ENCODE measurements at regions not wholly inside any gene's neighbourhood (a gene's known extent, or its start where the extent isn't known, plus 50 kb on each side); places are given as distances from the start of the nearest gene placed in this dataset.
"Not testable (repeated sequence)": the region's sequence is repeated elsewhere in the genome, so short reads cannot be mapped to it uniquely, and the experiment has no call there.

DNA sequence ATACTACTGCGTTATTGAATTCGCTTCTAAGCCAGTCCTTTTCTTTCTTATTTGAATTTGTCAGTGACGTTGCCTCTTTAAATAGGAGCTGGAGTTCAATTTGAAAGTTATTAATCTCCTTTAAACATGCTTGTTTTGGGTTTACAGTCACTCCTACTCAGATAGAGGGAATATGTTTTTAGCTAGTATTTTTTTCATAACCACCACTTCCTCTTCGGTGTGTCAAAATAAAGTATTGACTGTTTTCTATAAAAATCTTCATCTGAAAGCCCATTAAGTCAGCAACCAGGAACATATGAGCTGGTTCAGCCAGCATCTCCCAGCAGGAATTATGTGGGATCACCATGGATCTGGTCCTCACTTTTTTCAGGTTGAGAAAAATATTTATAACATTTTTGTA, 772.9 kb downstream of the DIPK2A start:
- Mint-ChIP-seq H3K27ac (no peak overlapping the region), H3K4me1 (no peaks in the 10 kb centered on the region), H3K27me3 (no peaks in the 10 kb centered on the region), H3K36me3 (ENCODE audit: low read depth) (no peaks in the 10 kb centered on the region), H3K4me3 (no peak overlapping the region)
- ATAC-seq = no peak
- no peak for DNase-seq
- H3K9me3 ChIP-seq (ENCODE audit: control insufficient read depth, low read length, poor library complexity, severe bottlenecking) = no peaks in the 10 kb centered on the region

GRCh38 chr3:144746631-144747030, 775.0 kb downstream of the DIPK2A start:
- Mint-ChIP-seq H3K4me3 (no peak overlapping the region), H3K27me3 (no peaks in the 10 kb centered on the region), H3K4me1 (no peaks in the 10 kb centered on the region), H3K27ac (no peak overlapping the region), H3K36me3 (ENCODE audit: low read depth) (no peaks in the 10 kb centered on the region)
- H3K9me3 ChIP-seq (ENCODE audit: control insufficient read depth, low read length, poor library complexity, severe bottlenecking) = no peaks in the 10 kb centered on the region
- ATAC-seq (no peak), DNase-seq (no peak)

DNA sequence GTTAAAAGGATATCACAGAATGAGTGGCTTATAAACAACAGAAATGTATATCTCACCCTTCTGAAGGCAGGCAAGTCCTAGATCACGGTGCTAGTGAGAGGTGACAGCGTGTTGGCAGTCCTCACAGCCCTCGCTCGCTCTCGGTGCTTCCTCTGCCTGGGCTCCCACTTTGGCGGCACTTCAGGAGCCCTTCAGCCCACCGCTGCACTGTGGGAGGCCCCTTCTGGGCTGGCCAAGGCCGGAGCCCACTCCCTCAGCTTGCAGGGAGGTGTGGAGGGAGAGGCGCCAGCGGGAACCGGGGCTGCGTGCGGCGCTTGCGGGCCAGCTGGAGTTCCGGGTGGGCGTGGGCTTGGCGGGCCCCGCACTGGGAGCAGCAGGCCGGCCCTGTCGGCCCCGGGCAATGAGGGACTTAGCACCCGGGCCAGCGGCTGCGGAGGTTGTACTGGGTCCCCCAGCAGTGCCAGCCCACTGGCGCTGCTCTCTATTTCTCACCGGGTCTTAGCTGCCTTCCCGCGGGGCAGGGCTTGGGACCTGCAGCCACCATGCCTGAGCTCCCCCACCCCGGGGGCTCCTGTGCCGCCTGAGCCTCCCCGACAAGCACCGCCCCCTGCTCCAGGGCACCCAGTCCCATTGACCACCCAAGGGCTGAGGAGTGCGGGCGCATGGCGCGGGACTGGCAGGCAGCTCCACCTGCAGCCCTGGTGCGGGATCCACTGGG, 778.1 kb downstream of the DIPK2A start:
- ATAC-seq; DNase-seq; H3K4me1 Mint-ChIP-seq; H3K27ac Mint-ChIP-seq; H3K27me3 Mint-ChIP-seq; H3K9me3 ChIP-seq (ENCODE audit: control insufficient read depth, low read length, poor library complexity, severe bottlenecking); H3K4me3 Mint-ChIP-seq; H3K36me3 Mint-ChIP-seq (ENCODE audit: low read depth): not testable (repeated sequence)

DNA sequence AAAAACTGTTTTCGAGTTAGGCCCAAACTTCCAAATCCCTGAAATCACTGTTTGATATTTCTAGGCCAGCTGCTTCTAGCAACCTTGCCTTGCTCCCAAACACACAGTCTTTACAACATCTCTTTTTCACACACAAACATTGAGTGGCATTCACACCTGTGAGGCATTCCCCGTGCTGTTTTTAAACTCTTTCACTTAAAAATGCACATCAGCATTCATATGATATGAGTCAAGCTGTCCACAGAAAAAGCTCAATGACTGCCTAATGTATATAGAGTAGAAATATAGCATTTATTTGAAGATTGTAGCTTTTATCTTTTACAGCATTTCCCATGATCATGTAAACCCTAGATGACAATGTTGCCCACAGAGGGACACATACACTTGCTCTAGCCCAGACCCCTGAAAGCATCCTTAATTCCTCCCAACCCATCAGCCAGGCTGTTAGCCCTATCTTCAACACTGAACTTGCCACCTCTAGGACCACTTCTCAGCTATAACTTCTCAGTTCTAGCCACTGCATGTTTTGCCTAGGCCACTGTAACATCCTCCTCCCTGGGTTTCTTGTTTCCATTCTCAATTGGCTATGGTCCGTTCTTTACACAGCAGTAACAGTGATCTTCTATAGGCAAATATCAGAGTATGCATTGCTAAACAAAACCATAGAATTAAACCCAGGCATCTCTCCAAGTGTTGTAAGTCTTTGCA, 782.6 kb downstream of the DIPK2A start:
- Mint-ChIP-seq H3K4me1 (no peaks in the 10 kb centered on the region), H3K27me3 (no peaks in the 10 kb centered on the region), H3K27ac (no peak overlapping the region)

GRCh38 chr3:144756704-144757440, 785.2 kb downstream of the DIPK2A start:
- ATAC-seq (no peak), DNase-seq (no peak)
- Mint-ChIP-seq H3K27me3 (no peaks in the 10 kb centered on the region), H3K4me1 (no peaks in the 10 kb centered on the region), H3K4me3 (no peak overlapping the region), H3K36me3 (ENCODE audit: low read depth) (no peaks in the 10 kb centered on the region), H3K27ac (no peak overlapping the region)
- H3K9me3 ChIP-seq (ENCODE audit: control insufficient read depth, low read length, poor library complexity, severe bottlenecking) = no peaks in the 10 kb centered on the region

More for the DNA sequence above, 782.6 kb downstream of the DIPK2A start:
- no peaks in the 10 kb centered on the region for H3K36me3 Mint-ChIP-seq (ENCODE audit: low read depth)
- no peak for ATAC-seq
- DNase-seq = no peak
- H3K4me3 Mint-ChIP-seq = no peak overlapping the region
- H3K9me3 ChIP-seq (ENCODE audit: control insufficient read depth, low read length, poor library complexity, severe bottlenecking) = no peaks in the 10 kb centered on the region

GRCh38 chr3:144760831-144761230, 789.2 kb downstream of the DIPK2A start:
- no peaks in the 10 kb centered on the region for H3K36me3 Mint-ChIP-seq (ENCODE audit: low read depth)
- H3K9me3 ChIP-seq (ENCODE audit: control insufficient read depth, low read length, poor library complexity, severe bottlenecking) = no peaks in the 10 kb centered on the region
- H3K4me1 Mint-ChIP-seq = no peaks in the 10 kb centered on the region
- peaks cover 12% of the 10 kb centered on the region for H3K27me3 Mint-ChIP-seq
- H3K4me3 Mint-ChIP-seq = no peak overlapping the region
- ATAC-seq (no peak), DNase-seq (no peak)
- H3K27ac Mint-ChIP-seq = no peak overlapping the region

DNA sequence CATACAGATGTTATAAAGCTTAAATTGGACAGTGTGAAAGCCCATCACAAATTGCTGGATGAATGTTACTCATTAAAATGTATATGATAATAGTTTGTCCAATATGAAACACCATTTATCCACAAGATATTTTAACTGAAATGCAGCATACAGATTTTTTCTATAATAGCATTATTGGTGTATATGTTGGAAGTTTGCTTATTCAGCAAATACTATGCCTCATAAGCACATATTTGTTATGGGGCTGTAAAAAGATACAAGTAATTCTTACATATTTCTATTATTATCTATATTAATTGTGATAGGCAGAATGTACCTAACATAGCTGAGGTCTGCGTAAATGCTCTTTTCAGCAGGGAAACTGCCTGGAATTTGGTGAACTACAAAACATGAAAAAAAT, 790.5 kb downstream of the DIPK2A start:
- Mint-ChIP-seq H3K4me3 (no peak overlapping the region), H3K27ac (no peak overlapping the region), H3K27me3 (peaks cover 12% of the 10 kb centered on the region), H3K4me1 (no peaks in the 10 kb centered on the region), H3K36me3 (ENCODE audit: low read depth) (no peaks in the 10 kb centered on the region)
- DNase-seq (no peak), ATAC-seq (no peak)
- H3K9me3 ChIP-seq (ENCODE audit: control insufficient read depth, low read length, poor library complexity, severe bottlenecking) = no peaks in the 10 kb centered on the region

DNA sequence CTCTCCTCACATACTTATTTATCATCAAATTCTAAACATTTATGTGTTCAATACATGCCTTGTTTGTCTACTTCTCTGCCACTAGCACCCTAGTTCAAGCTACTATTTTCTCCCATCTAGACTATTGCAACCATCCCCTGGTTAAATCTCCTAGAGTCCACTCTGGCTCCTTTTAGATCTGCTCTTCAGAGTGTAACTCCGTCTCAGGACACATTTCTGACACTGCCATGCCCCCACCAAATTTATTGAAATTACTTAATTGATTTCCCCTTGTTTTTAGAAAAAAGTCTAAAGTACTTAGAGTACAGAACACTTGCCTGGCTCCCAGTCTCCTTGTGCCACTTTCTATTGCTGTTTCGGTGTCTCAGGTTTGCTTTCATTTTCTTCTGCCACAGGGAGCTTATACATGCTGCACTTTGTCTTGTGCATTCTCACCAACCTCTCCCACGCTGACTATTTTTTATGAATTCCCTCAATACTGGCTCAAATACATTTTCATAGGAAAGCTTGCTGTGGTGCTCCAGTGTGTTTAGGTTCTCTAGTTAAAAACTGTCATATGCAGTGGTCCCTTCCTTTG, 792.3 kb downstream of the DIPK2A start:
- no peak for DNase-seq
- Mint-ChIP-seq H3K4me3 (no peak overlapping the region), H3K27ac (no peak overlapping the region), H3K4me1 (no peaks in the 10 kb centered on the region), H3K27me3 (peaks cover 12% of the 10 kb centered on the region), H3K36me3 (ENCODE audit: low read depth) (no peaks in the 10 kb centered on the region)
- no peak for ATAC-seq
- no peaks in the 10 kb centered on the region for H3K9me3 ChIP-seq (ENCODE audit: control insufficient read depth, low read length, poor library complexity, severe bottlenecking)

GRCh38 chr3:144770281-144770680, 798.7 kb downstream of the DIPK2A start:
- ATAC-seq = no peak

DNA sequence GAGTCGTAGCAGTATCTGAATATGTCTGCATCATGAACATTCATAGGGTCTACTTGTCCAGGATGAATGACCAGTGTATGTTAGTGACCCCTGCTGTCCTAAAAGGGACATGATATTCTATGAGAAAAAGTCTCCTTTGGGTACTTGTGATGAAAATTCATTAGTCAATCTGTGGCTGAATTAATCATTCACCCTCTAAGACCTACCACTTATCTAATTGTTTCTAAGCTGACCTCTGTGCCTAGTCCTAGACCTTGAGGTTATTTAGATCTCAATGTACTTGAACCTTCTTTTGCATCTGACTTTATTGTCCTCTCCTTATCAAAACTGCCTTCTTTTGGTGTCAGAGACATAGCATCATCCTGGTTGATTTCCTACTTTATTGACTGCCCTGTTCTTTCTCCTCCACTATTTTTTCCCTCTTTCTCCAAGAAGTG, 799.3 kb downstream of the DIPK2A start:
- ATAC-seq = no peak
- no peaks in the 10 kb centered on the region for H3K36me3 Mint-ChIP-seq (ENCODE audit: low read depth)

More at GRCh38 chr3:144770281-144770680, 798.7 kb downstream of the DIPK2A start:
- Mint-ChIP-seq H3K27ac (no peak overlapping the region), H3K36me3 (ENCODE audit: low read depth) (no peaks in the 10 kb centered on the region), H3K4me1 (no peaks in the 10 kb centered on the region), H3K27me3 (peaks cover under 1% of the 10 kb centered on the region), H3K4me3 (no peak overlapping the region)
- no peak for DNase-seq
- H3K9me3 ChIP-seq (ENCODE audit: control insufficient read depth, low read length, poor library complexity, severe bottlenecking) = no peaks in the 10 kb centered on the region

DNA sequence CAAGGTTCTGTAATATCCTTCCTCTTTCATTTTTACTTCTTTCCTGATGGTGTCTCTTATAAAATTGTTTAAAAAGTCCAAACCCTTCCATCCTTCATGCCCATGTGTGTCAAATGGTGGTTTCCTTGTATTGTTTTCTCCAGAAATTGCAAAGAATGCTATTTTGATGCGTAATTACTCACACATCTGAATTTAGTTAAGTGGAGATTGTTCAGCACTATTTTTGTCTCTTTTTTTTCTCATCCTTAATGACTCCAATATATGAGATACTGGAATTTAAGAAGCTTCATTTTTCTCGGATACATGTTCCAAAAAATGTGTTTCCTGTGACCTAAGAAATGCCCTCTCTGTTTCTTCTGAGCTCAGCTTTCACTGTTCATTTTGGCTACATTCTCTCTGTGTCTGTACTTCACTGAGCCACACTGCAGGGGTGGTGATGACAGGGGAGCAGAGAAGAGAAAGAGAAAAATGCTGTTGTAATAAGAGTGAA, 799.8 kb downstream of the DIPK2A start:
- H3K4me3 Mint-ChIP-seq = no peak overlapping the region
- H3K36me3 Mint-ChIP-seq (ENCODE audit: low read depth) = no peaks in the 10 kb centered on the region
- no peaks in the 10 kb centered on the region for H3K4me1 Mint-ChIP-seq
- no peak overlapping the region for H3K27ac Mint-ChIP-seq
- no peaks in the 10 kb centered on the region for H3K9me3 ChIP-seq (ENCODE audit: control insufficient read depth, low read length, poor library complexity, severe bottlenecking)
- no peak for ATAC-seq
- H3K27me3 Mint-ChIP-seq = no peaks in the 10 kb centered on the region
- DNase-seq = no peak

More for the DNA sequence above, 799.3 kb downstream of the DIPK2A start:
- no peaks in the 10 kb centered on the region for H3K9me3 ChIP-seq (ENCODE audit: control insufficient read depth, low read length, poor library complexity, severe bottlenecking)
- no peaks in the 10 kb centered on the region for H3K4me1 Mint-ChIP-seq
- no peak for DNase-seq
- H3K4me3 Mint-ChIP-seq = no peak overlapping the region
- H3K27me3 Mint-ChIP-seq = no peaks in the 10 kb centered on the region
- no peak overlapping the region for H3K27ac Mint-ChIP-seq

GRCh38 chr3:144772372-144772771, 800.7 kb downstream of the DIPK2A start:
- DNase-seq (no peak), ATAC-seq (no peak)
- Mint-ChIP-seq H3K36me3 (ENCODE audit: low read depth) (no peaks in the 10 kb centered on the region), H3K4me3 (no peak overlapping the region), H3K27me3 (no peaks in the 10 kb centered on the region), H3K4me1 (no peaks in the 10 kb centered on the region), H3K27ac (no peak overlapping the region)
- no peaks in the 10 kb centered on the region for H3K9me3 ChIP-seq (ENCODE audit: control insufficient read depth, low read length, poor library complexity, severe bottlenecking)

DNA sequence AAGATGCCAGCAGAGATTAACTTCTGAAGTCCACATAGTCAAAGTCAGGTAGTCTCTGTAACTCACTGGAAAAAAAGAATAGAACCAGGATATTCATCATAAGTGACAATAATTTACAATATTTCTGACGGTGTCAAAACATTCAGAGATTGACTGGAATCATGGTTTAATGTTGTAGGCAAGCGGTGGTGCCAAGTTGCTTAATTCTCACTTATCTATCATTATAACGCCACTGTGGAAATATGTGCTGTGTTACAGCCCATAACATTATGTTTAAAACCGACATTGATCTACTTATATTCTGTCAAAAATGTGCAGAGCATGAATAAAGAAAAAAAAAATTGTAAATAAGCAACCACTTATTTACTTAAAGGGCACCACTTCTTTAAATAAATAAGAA, 801.7 kb downstream of the DIPK2A start:
- no peak overlapping the region for H3K27ac Mint-ChIP-seq
- no peak for DNase-seq
- H3K27me3 Mint-ChIP-seq = no peaks in the 10 kb centered on the region
- no peaks in the 10 kb centered on the region for H3K36me3 Mint-ChIP-seq (ENCODE audit: low read depth)
- H3K4me1 Mint-ChIP-seq = no peaks in the 10 kb centered on the region
- H3K9me3 ChIP-seq (ENCODE audit: control insufficient read depth, low read length, poor library complexity, severe bottlenecking) = no peaks in the 10 kb centered on the region
- no peak for ATAC-seq
- H3K4me3 Mint-ChIP-seq = no peak overlapping the region

All from T-helper 17 cell (primary cell).